WTC11 (cell line): ENCODE measurements at regions not wholly inside any gene's neighbourhood (a gene's known extent, or its start where the extent isn't known, plus 50 kb on each side); places are given as distances from the start of the nearest gene placed in this dataset.
A peak's percentile ranks its signal among the peaks of the same experiment; 100 is the strongest.

Experiments
- ATAC-seq: fragments of 200-7000 bp; cut with Tn5 transposase; 2 replicates; pipeline ENCODE4 v1.10.0; 2021; ENCODE audit warnings: mild to moderate bottlenecking, moderate library complexity
- CTCF ChIA-PET: fragments of 300-600 bp; sonication (Branson Sonifier 250); formaldehyde crosslinking; loops from one replicate; lab custom pipeline; 2021; ENCODE audit warnings: antibody characterized with exemption; lab: Charles Lee
- POLR2A ChIA-PET: fragments of 350-600 bp; sonication (Branson Sonifier 250); formaldehyde crosslinking; loops from one replicate; lab custom pipeline; 2021; ENCODE audit warnings: antibody characterized with exemption; lab: Charles Lee
- DNase-seq: peaks from one replicate; pipeline ENCODE4 v3.0.0; 2021; ENCODE audit warnings: low spot score
- H3K27ac Mint-ChIP-seq: 2 replicates; pipeline ENCODE4 v1.8.0; 2021; ENCODE audit warnings: mixed read lengths
- H3K27me3 Mint-ChIP-seq: 2 replicates; pipeline ENCODE4 v1.8.0; 2021; ENCODE audit warnings: low read depth, mild to moderate bottlenecking, moderate library complexity, mixed read lengths
- H3K36me3 Mint-ChIP-seq: 2 replicates; pipeline ENCODE4 v1.8.0; 2021; ENCODE audit warnings: mixed read lengths
- H3K4me1 Mint-ChIP-seq: 2 replicates; pipeline ENCODE4 v1.8.0; 2022; ENCODE audit warnings: mixed read lengths
- H3K4me3 Mint-ChIP-seq: 2 replicates; pipeline ENCODE4 v1.8.0; 2021; ENCODE audit warnings: mild to moderate bottlenecking, moderate library complexity, mixed read lengths
- H3K9me3 Mint-ChIP-seq: 2 replicates; pipeline ENCODE4 v1.8.0; 2021; ENCODE audit warnings: mixed read lengths
- AFF4 ChIP-seq: sonication (generic); formaldehyde crosslinking; IDR thresholded peaks from 2 replicates; pipeline ENCODE4 v1.8.1; 2023; ENCODE audit warnings: mild to moderate bottlenecking, missing genetic modification reagents, borderline replicate concordance
- ARID4B ChIP-seq: sonication (generic); formaldehyde crosslinking; IDR thresholded peaks from 2 replicates; pipeline ENCODE4 v1.8.0; 2023; ENCODE audit warnings: missing genetic modification reagents, mild to moderate bottlenecking, borderline replicate concordance
- ATF6 ChIP-seq: sonication (generic); formaldehyde crosslinking; IDR thresholded peaks from 2 replicates; pipeline ENCODE4 v1.8.1; 2023; ENCODE audit warnings: mild to moderate bottlenecking, missing genetic modification reagents
- CDX4 ChIP-seq: fragments of 250-450 bp; sonication (Bioruptor Pico); IDR thresholded peaks from 2 replicates; pipeline ENCODE4 v1.9.0; 2021; ENCODE audit warnings: moderate library complexity, mild to moderate bottlenecking, inconsistent platforms, borderline replicate concordance
- CREM ChIP-seq: sonication (generic); formaldehyde crosslinking; IDR thresholded peaks from 2 replicates; pipeline ENCODE4 v1.8.1; 2022; ENCODE audit warnings: mild to moderate bottlenecking, missing genetic modification reagents, moderate library complexity
- CTCF ChIP-seq: fragments of 200-600 bp; IDR thresholded peaks from 2 replicates; pipeline ENCODE4 v1.8.0; 2022; ENCODE audit warnings: antibody characterized with exemption
- E2F4 ChIP-seq: sonication (generic); formaldehyde crosslinking; IDR thresholded peaks from 2 replicates; pipeline ENCODE4 v1.8.1; 2022; ENCODE audit warnings: low read depth, mild to moderate bottlenecking, moderate library complexity, missing genetic modification reagents, borderline replicate concordance
- ELF4 ChIP-seq: sonication (generic); formaldehyde crosslinking; IDR thresholded peaks from 2 replicates; pipeline ENCODE4 v1.8.1; 2022; ENCODE audit warnings: low read depth, mild to moderate bottlenecking, moderate library complexity, missing genetic modification reagents
- EMX1 ChIP-seq: fragments of 250-450 bp; sonication (Bioruptor Pico); IDR thresholded peaks from 2 replicates; pipeline ENCODE4 v1.8.0; 2021; ENCODE audit warnings: mild to moderate bottlenecking
- ETV6 ChIP-seq: sonication (generic); formaldehyde crosslinking; IDR thresholded peaks from 2 replicates; pipeline ENCODE4 v1.8.1; 2022; ENCODE audit warnings: mild to moderate bottlenecking, missing genetic modification reagents
- MXD4 ChIP-seq: fragments of 250-450 bp; sonication (Bioruptor Pico); IDR thresholded peaks from 2 replicates; pipeline ENCODE4 v1.8.0; 2021; ENCODE audit warnings: mild to moderate bottlenecking, moderate library complexity, borderline replicate concordance
- PRRX2 ChIP-seq: fragments of 250-450 bp; sonication (Bioruptor Pico); IDR thresholded peaks from 2 replicates; pipeline ENCODE4 v1.8.0; 2021; ENCODE audit warnings: mild to moderate bottlenecking
- ZNF416 ChIP-seq: fragments of 250-450 bp; sonication (Bioruptor Pico); IDR thresholded peaks from 2 replicates; pipeline ENCODE4 v1.9.0; 2021; ENCODE audit warnings: mild to moderate bottlenecking, inconsistent platforms
- ZNF512 ChIP-seq: sonication (generic); formaldehyde crosslinking; IDR thresholded peaks from 2 replicates; pipeline ENCODE4 v1.8.1; 2022; ENCODE audit warnings: missing genetic modification reagents, borderline replicate concordance

- Mint-ChIP-seq H3K36me3 (no peaks in the 10 kb centered on the region), H3K4me1 (peaks cover 10% of the 10 kb centered on the region), H3K27me3 (peaks cover 32% of the 10 kb centered on the region), H3K27ac (no peak overlapping the region), H3K4me3 (no peak overlapping the region), H3K9me3 (0 out of 2 replicates have a peak, but pooled peaks cover under 1% of the 10 kb centered on the region)
- ATAC-seq (no peak), DNase-seq (no peak)
- TF ChIP-seq AFF4 (no peak), ELF4 (no peak), CTCF (no peak), EMX1 (CRISPR knock-in tag) (no peak), ETV6 (CRISPR knock-in tag) (no peak)
- POLR2A ChIA-PET, result no interaction called here
- CTCF ChIA-PET, result interaction anchor here (0.6 kb wide), 1 partner anchor 329 kb away, joined by 3 read pairs; no protein-coding TSS in a partner anchor
Measured at GRCh38 chr9:21710548-21711191, 91.8 kb upstream of the MTAP start.

GRCh38 chr9:21711504-21711903 lies 90.9 kb upstream of the MTAP start:
- TF ChIP-seq PRRX2 (CRISPR knock-in tag), result no peak
- CTCF ChIA-PET, result interaction anchor here (1.2 kb wide), 1 partner anchor 79 kb away, joined by 3 read pairs; no protein-coding TSS in a partner anchor
- DNase-seq, result no peak

GRCh38 chr9:21715408-21715807 lies 87.0 kb upstream of the MTAP start:
- peaks cover 4% of the 10 kb centered on the region; the same call in 1 of the 2 replicates for H3K9me3 Mint-ChIP-seq
- H3K27ac Mint-ChIP-seq, result no peak overlapping the region
- ATAC-seq (no peak), DNase-seq (no peak)
- peaks cover 36% of the 10 kb centered on the region for H3K27me3 Mint-ChIP-seq
- no peak overlapping the region for H3K4me3 Mint-ChIP-seq
- POLR2A ChIA-PET, result no interaction called here
- no peaks in the 10 kb centered on the region for H3K36me3 Mint-ChIP-seq
- H3K4me1 Mint-ChIP-seq, result peaks cover 10% of the 10 kb centered on the region
- CTCF ChIA-PET, result no interaction called here
- TF ChIP-seq ZNF416 (CRISPR knock-in tag) (no peak), CDX4 (CRISPR knock-in tag) (no peak), ARID4B (CRISPR knock-in tag) (no peak), ATF6 (CRISPR knock-in tag) (no peak), MXD4 (CRISPR knock-in tag) (no peak), E2F4 (CRISPR knock-in tag) (no peak), ZNF512 (CRISPR knock-in tag) (no peak), CREM (CRISPR knock-in tag) (no peak)

More at GRCh38 chr9:21711504-21711903, 90.9 kb upstream of the MTAP start:
- no peaks in the 10 kb centered on the region for H3K36me3 Mint-ChIP-seq
- peak; percentile 82 for ATAC-seq
- H3K9me3 Mint-ChIP-seq, result peaks cover 4% of the 10 kb centered on the region; the same call in 1 of the 2 replicates
- POLR2A ChIA-PET, result no interaction called here
- H3K27ac Mint-ChIP-seq, result no peak overlapping the region
- peaks cover 10% of the 10 kb centered on the region for H3K4me1 Mint-ChIP-seq
- no peak overlapping the region for H3K4me3 Mint-ChIP-seq
- peaks cover 34% of the 10 kb centered on the region for H3K27me3 Mint-ChIP-seq
